Head of caudate nucleus (tissue), 42 donors: ENCODE measurements at regions not wholly inside any gene's neighbourhood (a gene's known extent, or its start where the extent isn't known, plus 50 kb on each side); places are given as distances from the start of the nearest gene placed in this dataset.
"Not testable (repeated sequence)": the region's sequence is repeated elsewhere in the genome, so short reads cannot be mapped to it uniquely, and the experiment has no call there.

Source experiments
- DNase-seq, 42 donors: peaks; one replicate each; pipeline versions ENCODE4 v3.0.0 to v3.0.0-alpha.2; 2020 to 2021; ENCODE audit warnings: mixed read lengths in 7 of 42
- intact Hi-C: fragments of 100-400 bp; cut with DNase I; formaldehyde crosslinking; loops from one replicate; pipeline ENCODE4 v1.15.0; 2022

- intact Hi-C loops, result no loop called here
- DNase-seq, result no peak
Measured at GRCh38 chr9:135190789-135191577, 103.5 kb downstream of the OLFM1 start.

GRCh38 chr9:135192686-135193085 is 105.2 kb downstream of the OLFM1 start:
- intact Hi-C loops, result no loop called here
- DNase-seq, result no peak

GRCh38 chr9:135195975-135196374 is 108.5 kb downstream of the OLFM1 start:
- DNase-seq, intact Hi-C loops: not testable (repeated sequence)

- intact Hi-C loops, result no loop called here
- DNase-seq, result no peak
Measured at GRCh38 chr9:135196474-135196873, 109.0 kb downstream of the OLFM1 start.

- no peak for DNase-seq
- intact Hi-C loops, result no loop called here
Measured at GRCh38 chr9:135198144-135198543, 110.7 kb downstream of the OLFM1 start.

- DNase-seq, result peak in 4 of 42 donors; percentile 3 to 45 (median 32)
- intact Hi-C loops, result no loop called here
Measured at GRCh38 chr9:135198586-135199285, 111.3 kb downstream of the OLFM1 start.

- intact Hi-C loops, result no loop called here
- no peak for DNase-seq
Measured at GRCh38 chr9:135199489-135199888, 112.0 kb downstream of the OLFM1 start.

GRCh38 chr9:135201711-135202110 is 114.2 kb downstream of the OLFM1 start:
- DNase-seq, result peak in 1 of 42 donors; percentile 11
- intact Hi-C loops, result no loop called here

GRCh38 chr9:135204177-135204576 is 116.7 kb downstream of the OLFM1 start:
- intact Hi-C loops, result no loop called here
- no peak for DNase-seq

GRCh38 chr9:135209136-135209535 is 121.7 kb downstream of the OLFM1 start:
- intact Hi-C loops, result no loop called here
- DNase-seq, result no peak

GRCh38 chr9:135209852-135210251 is 122.4 kb downstream of the OLFM1 start:
- intact Hi-C loops, result no loop called here

GRCh38 chr9:135210676-135211523 is 123.4 kb downstream of the OLFM1 start:
- intact Hi-C loops, result no loop called here
- DNase-seq, result no peak

More at GRCh38 chr9:135209852-135210251, 122.4 kb downstream of the OLFM1 start:
- DNase-seq, result no peak

- intact Hi-C loops, result no loop called here
- no peak for DNase-seq
Measured at GRCh38 chr9:135211524-135211890, 124.0 kb downstream of the OLFM1 start.

- intact Hi-C loops, result no loop called here
- DNase-seq, result no peak
Measured at GRCh38 chr9:135212961-135213360, 125.5 kb downstream of the OLFM1 start.

GRCh38 chr9:135213566-135213965 is 126.1 kb downstream of the OLFM1 start:
- intact Hi-C loops, result no loop called here
- no peak for DNase-seq

GRCh38 chr9:135214054-135214640 is 126.7 kb downstream of the OLFM1 start:
- no peak for DNase-seq
- intact Hi-C loops, result no loop called here

GRCh38 chr9:135214706-135215105 is 127.2 kb downstream of the OLFM1 start:
- intact Hi-C loops, result no loop called here
- no peak for DNase-seq

GRCh38 chr9:135215571-135216161 is 128.2 kb downstream of the OLFM1 start:
- intact Hi-C loops, result no loop called here
- peak in 4 of 42 donors; percentile 8 to 26 (median 16) for DNase-seq

GRCh38 chr9:135216236-135216635 is 128.8 kb downstream of the OLFM1 start:
- no peak for DNase-seq
- intact Hi-C loops, result no loop called here
